NCI-H2196 treated with DMSO at 0.1 percent for 48 hours (cell line): ENCODE measurements at regions not wholly inside any gene's neighbourhood (a gene's known extent, or its start where the extent isn't known, plus 50 kb on each side); places are given as distances from the start of the nearest gene placed in this dataset.
"Not testable (repeated sequence)": the region's sequence is repeated elsewhere in the genome, so short reads cannot be mapped to it uniquely, and the experiment has no call there.

ENCODE experiments used
- DNase-seq: peaks from one replicate; lab custom pipeline; 2025; ENCODE audit not compliant: unreplicated experiment; lab: John Stamatoyannopoulos, UW

DNA sequence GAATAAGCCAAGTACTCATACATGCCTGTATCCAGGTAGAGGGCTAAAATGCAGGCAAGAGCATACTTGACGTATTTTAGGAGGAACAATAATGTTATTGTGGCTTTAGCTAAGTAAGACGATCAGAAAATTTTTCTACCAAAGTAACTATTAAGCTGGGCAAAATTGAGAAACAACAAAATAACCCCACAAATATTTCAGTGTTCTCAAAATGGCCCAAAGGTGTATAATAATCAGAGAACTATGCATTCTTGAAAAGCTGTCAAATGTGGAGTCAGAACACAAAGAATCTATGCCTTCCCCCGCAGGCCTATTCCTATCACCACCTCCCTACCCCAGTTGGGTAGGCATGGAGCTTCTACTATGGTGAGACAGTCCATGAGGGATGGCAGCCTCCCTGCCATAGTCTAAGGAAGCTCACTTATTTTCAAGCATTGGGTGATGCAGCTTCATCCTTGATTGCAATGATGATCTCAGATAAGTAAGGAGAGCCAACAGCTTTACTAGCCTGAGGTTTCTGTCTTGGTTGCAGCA, 1132.5 kb upstream of the SPRY2 start:
- DNase-seq: no peak

DNA sequence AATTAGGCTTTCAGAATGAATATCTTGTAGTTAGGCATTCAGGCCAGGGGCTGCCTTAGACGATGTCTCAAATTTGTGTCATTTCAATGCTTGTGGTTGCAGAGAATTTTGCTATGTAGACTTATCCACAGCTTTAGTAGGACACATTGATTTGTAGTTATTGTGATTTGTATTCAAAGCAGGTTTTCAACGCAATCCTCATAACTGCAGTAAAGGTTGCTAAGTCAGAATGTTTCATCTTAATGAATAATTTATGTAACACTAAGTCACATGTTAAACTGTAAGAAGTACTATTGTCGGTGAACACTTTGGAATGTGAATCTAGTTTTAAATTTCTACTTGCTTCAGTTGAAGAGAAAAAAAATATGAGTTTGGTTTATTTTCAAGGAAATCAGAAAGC, 1117.2 kb upstream of the SPRY2 start:
- no peak for DNase-seq

DNA sequence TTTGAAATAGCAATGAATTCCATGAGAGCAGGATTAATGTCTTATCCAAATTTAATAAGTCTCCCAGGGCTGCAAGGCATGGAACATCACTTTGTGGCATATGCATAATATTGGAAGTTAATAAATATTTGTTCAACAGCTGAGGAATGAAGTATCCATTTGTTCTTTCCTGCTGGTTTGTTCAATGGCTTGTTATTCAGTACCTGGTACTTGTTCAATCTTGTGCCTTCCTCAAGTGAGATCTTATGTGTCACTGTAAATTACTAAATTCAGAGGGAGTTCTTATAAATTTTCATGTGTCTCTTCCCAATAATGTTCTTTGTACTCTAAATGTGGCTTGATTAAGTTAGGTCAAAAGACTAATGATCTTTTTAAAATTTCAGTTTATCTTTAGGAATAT, 1105.5 kb upstream of the SPRY2 start:
- DNase-seq: no peak

GRCh38 chr13:81442904-81443303, 1102.0 kb upstream of the SPRY2 start:
- no peak for DNase-seq

- DNase-seq: no peak
Measured at GRCh38 chr13:81425286-81425685, 1084.4 kb upstream of the SPRY2 start.

DNA sequence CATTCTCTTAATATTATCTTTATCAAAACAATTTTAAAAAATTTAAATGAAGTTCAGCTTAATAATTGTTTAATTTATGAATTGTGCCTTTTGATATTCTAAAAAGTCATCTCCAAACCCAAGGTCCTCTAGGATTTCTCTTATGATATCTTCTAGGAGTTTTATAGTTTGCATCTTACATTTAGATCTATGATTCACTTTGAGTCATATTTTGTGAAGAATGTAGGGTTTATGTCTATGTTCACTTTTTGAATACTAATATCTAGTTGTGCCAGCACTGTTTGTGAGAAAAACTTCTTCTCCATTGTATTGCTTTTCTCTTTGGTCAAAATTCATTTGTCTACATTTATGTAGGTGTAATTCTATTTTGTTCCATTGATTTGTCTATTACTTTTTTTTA, 1068.4 kb upstream of the SPRY2 start:
- DNase-seq: no peak

- DNase-seq: no peak
Measured at GRCh38 chr13:81408647-81409046, 1067.7 kb upstream of the SPRY2 start.

GRCh38 chr13:81406639-81407292, 1065.8 kb upstream of the SPRY2 start:
- DNase-seq: no peak

DNA sequence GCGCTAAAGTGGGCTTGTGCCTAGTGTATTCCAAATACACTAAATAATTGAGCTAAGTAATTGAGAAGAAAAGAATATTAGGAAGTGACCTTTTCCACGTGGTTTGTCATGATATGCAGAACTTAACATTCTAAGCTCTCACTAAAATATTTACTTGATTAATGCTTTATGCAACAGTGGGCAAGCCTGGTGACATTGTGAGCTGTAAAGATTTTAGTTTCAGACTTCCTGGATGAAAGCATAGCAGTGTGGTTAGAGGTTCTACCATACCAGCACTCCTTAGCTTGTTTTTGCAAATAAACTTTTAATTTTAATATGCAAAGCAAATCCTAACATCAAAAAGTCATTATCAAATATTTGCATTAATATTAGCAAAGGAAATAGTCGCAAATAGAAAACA, 1065.1 kb upstream of the SPRY2 start:
- no peak for DNase-seq

DNA sequence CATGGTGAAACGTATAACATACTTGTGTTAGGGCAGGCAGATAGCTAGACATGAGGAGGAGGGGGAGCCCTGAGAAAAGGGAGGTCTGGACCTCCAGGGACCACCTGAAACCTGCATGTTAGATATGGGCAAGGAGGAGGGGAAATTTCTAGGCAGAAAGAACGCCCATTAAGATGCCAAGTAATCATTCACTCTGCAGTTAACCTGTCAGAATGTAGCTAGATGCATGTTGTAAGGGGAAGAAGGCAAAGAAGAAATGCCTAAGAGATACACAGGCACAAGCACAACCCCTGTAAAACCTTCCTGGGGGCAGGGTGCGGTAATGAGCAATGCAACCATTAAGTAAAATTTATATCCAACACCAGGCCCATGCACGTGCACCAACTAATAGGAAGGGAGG, 1055.3 kb upstream of the SPRY2 start:
- DNase-seq: no peak

DNA sequence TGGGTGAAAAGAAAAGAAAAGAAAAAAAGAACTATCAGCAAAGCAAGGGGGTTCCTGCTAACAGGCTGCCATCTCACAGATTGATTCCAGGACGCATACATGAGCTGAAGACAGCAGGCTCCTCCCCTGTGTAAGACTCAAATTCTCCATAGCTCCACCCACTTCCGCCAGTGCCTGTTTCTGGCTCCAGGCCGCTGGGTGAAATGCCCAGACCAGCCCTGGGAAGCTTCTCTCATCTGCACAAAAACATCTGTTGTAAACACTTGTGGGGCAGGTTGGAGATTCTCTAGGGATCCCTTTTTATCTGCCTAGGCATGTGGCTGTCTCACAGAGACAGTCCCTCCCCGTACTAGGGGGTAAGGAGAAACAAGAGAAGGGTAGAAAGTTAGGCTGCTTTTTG, 1054.4 kb upstream of the SPRY2 start:
- DNase-seq: no peak

- DNase-seq: no peak
Measured at GRCh38 chr13:81394640-81395039, 1053.7 kb upstream of the SPRY2 start.

- DNase-seq: no peak
Measured at GRCh38 chr13:81393721-81394120, 1052.8 kb upstream of the SPRY2 start.

- DNase-seq: no peak
Measured at GRCh38 chr13:81393110-81393509, 1052.2 kb upstream of the SPRY2 start.

DNA sequence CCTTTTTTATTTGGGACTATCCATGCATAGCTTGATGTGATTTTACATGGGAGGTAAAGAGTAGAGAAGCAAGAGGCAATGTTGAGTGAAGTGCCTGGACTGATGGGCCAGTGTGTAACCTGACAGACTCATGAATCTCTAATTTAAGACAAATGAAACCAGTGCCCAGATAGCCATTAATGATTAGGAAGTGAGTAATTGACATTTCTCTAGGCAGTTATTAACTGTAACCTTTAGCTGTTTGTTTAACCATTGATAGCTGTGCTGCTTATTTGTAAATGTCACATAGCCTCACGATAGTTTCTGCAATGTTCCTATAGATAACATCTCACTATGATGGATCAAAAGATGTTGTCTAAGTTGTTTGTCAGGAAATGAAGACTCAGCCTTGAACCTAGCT, 1047.5 kb upstream of the SPRY2 start:
- no peak for DNase-seq

- no peak for DNase-seq
Measured at GRCh38 chr13:81383444-81383843, 1042.5 kb upstream of the SPRY2 start.

GRCh38 chr13:81382246-81382645, 1041.3 kb upstream of the SPRY2 start:
- DNase-seq: no peak

DNA sequence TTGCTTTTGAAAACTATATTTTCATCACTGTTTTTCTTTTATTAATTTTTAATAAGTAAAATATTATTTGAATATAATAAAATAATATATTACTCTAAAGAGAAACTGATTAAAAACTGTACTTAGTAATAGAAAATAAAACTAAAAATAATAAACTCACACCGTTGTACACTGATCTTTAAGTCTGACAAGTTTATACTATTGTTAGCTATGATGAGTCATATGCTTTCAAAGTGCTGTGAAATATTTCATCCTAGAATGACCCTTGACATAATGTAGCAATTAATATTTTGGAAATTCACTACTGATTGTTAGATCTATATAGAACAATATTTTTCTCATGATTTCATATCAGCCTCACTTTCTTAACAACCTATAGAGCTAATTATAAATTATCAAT, 1040.6 kb upstream of the SPRY2 start:
- no peak for DNase-seq

GRCh38 chr13:81379183-81379582, 1038.3 kb upstream of the SPRY2 start:
- no peak for DNase-seq

GRCh38 chr13:81377921-81378320, 1037.0 kb upstream of the SPRY2 start:
- no peak for DNase-seq

DNA sequence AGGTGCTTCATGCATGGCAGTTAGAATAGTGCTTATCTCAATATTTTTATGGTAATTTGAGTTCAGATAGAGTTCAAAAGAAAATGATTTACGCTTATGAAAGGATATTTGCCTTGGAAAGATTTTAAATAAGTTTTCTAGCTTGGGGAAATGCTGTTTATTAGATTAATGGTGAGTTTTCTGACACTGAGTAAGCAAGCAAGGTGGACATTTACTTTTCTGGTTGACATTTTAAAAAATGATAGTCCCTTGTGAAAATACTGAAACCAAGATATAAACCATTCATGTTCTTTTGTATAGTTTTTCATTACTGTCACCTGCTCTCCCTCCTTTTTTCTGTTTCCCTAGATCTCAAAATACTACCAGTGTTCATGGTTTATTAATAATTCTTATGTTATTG, 1034.8 kb upstream of the SPRY2 start:
- DNase-seq: no peak

DNA sequence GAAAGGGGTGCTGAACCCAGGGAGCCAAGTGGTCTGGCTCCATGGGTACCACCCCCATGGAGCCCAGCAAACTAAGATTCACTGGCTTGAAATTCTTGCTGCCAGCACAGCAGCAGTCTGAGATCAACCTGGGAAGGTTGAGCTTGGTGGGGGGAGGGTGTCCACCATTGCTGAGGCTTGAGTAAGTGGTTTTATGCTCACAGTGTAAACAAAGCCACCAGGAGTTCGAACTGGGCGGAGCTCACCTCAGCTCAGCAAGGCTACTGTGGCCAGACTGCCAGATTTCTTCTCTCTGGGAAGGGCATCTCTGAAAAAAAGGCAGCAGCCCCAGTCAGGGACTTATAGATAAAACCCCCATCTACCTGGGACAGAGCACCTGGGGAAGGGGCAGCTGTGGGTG, 1021.8 kb upstream of the SPRY2 start:
- not testable (repeated sequence) for DNase-seq

DNA sequence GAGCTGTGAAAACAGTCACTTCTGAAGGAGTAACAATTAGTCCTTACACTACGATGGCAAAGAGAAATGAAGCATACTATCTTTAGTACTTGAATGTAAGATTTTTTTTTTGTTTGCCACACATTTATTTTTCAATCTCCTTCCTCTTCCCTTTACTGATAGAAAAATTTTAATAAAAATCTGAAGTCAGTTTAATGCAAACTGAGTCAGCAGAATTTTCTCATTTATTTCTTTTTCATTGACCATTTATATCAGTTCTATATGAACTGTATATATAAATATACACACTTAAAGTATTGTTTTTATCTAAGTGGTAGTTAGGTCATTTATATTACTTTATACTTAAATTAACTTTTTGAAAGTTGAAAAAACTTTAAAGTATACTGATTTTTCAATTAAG, 1009.1 kb upstream of the SPRY2 start:
- DNase-seq: no peak
